Progenitor cell of endocrine pancreas (in vitro differentiated cells): ENCODE measurements at regions not wholly inside any gene's neighbourhood (a gene's known extent, or its start where the extent isn't known, plus 50 kb on each side); places are given as distances from the start of the nearest gene placed in this dataset.

Experiments used
- DNase-seq: peaks from one replicate; pipeline ENCODE4 v3.0.0; 2021; ENCODE audit warnings: low spot score; ENCODE audit not compliant: unreplicated experiment
- H3K27ac Mint-ChIP-seq: 2 replicates; pipeline ENCODE4 v1.8.0; 2021; ENCODE audit warnings: mild to moderate bottlenecking, moderate library complexity, mixed read lengths
- H3K27me3 Mint-ChIP-seq: 2 replicates; pipeline ENCODE4 v1.8.0; 2021; ENCODE audit warnings: mixed read lengths
- H3K36me3 Mint-ChIP-seq: 2 replicates; pipeline ENCODE4 v1.8.0; 2022; ENCODE audit warnings: mixed read lengths; ENCODE audit not compliant: insufficient read depth
- H3K4me1 Mint-ChIP-seq: 2 replicates; pipeline ENCODE4 v1.8.0; 2021; ENCODE audit warnings: low read depth, mixed read lengths
- H3K4me3 Mint-ChIP-seq: 2 replicates; pipeline ENCODE4 v1.8.0; 2021; ENCODE audit warnings: low read depth, mild to moderate bottlenecking, moderate library complexity, mixed read lengths
- H3K9me3 Mint-ChIP-seq: 2 replicates; pipeline ENCODE4 v1.8.0; 2021; ENCODE audit warnings: low read depth, mixed read lengths
- CTCF ChIP-seq: fragments of 200-600 bp; sonication (generic); IDR thresholded peaks from one replicate; pipeline ENCODE4 v1.5.0; 2021; ENCODE audit warnings: antibody characterized with exemption, mild to moderate bottlenecking; ENCODE audit not compliant: unreplicated experiment

GRCh38 chr10:33681595-33681994 is 347.1 kb upstream of the NRP1 start:
- H3K4me1 Mint-ChIP-seq, result peaks cover 5% of the 10 kb centered on the region
- no peak overlapping the region for H3K4me3 Mint-ChIP-seq
- DNase-seq, result no peak
- H3K36me3 Mint-ChIP-seq, result no peaks in the 10 kb centered on the region
- no peaks in the 10 kb centered on the region for H3K27me3 Mint-ChIP-seq
- H3K9me3 Mint-ChIP-seq, result peaks cover 10% of the 10 kb centered on the region
- no peak overlapping the region for H3K27ac Mint-ChIP-seq
- TF ChIP-seq CTCF, result no peak

DNA sequence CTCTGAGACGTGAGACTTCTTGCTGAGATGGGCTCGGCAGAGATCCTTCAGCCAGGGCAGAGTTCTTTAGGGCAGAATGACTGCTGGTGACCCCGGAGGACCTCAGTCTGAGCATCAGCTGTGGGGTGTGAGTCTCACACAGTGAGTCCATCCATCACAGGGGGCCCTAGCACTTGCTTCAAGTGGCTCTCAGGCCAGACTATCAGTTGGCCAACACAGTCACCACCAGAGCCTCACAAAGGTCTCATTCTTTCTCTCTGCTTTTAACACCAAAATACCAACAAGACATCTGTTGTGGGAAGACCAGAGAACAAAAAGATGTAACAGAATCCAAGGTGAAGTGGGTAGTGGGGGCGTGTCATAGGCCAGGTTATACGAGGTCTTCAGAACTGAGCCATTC is 345.6 kb upstream of the NRP1 start:
- H3K4me3 Mint-ChIP-seq, result no peak overlapping the region
- TF ChIP-seq CTCF, result no peak
- H3K9me3 Mint-ChIP-seq, result peaks cover 17% of the 10 kb centered on the region
- H3K36me3 Mint-ChIP-seq, result no peaks in the 10 kb centered on the region
- DNase-seq, result no peak
- H3K27ac Mint-ChIP-seq, result no peak overlapping the region
- H3K4me1 Mint-ChIP-seq, result peaks cover 5% of the 10 kb centered on the region
- no peaks in the 10 kb centered on the region for H3K27me3 Mint-ChIP-seq

DNA sequence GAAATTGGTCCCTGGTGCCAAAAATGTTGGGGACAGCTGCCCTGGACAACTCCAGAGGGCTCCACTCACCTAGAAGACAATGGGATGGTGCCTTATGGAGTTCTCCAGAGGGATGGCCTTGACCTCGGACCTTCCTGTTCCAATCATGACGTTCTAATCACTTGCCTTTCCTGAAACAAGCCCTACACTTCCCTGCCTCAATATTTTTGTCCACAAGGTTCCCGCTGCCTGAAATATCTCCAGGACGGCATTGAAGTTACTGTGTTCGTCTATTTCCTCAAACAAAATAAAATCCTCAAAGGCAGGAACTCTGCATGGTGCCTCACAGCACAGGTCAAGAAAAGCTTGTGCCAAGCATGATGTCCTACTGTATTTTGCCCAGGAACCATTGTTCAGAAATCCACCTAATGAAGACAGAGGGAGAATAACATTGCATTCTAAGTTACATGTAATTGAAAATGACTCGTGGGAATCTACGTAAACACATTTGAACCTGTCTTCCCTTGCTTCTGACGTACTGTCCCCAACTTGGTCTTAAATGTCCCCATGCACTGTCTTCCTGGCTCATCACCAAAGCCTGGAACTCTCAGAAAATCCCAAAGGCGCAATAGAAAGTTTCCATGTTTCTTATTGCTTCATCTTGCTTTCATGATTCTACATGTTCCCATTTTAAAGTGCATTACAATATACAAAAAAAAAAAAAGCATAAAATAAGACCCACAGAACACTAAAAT is 342.3 kb upstream of the NRP1 start:
- Mint-ChIP-seq H3K4me1 (peaks cover 5% of the 10 kb centered on the region), H3K36me3 (no peaks in the 10 kb centered on the region), H3K27me3 (no peaks in the 10 kb centered on the region), H3K4me3 (no peak overlapping the region), H3K9me3 (peaks cover 17% of the 10 kb centered on the region), H3K27ac (no peak overlapping the region)
- no peak for TF ChIP-seq CTCF
- DNase-seq, result no peak

GRCh38 chr10:33674986-33675599 is 340.6 kb upstream of the NRP1 start:
- H3K36me3 Mint-ChIP-seq, result no peaks in the 10 kb centered on the region
- DNase-seq, result no peak
- peaks cover 17% of the 10 kb centered on the region for H3K9me3 Mint-ChIP-seq
- no peak for TF ChIP-seq CTCF
- no peaks in the 10 kb centered on the region for H3K27me3 Mint-ChIP-seq
- no peak overlapping the region for H3K27ac Mint-ChIP-seq
- no peak overlapping the region for H3K4me3 Mint-ChIP-seq
- no peaks in the 10 kb centered on the region for H3K4me1 Mint-ChIP-seq

DNA sequence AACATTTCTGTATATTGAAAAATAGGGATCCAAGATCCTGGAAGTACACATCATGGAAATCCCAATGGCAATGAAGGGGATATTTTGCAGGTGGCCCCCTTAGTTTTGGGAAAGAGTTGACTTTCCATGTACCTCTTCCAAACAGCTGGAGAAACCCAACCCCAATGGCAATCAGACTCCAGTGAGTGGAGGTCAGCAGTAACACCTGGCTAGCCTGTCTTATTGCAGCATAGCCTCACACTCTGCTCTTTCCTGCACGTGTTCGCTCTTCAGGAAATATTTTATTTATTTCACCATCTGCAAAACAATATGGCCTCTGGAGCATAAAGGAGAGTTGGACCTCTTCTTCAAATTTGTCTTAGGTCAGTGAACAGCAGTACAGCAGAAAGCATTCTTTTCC is 340.0 kb upstream of the NRP1 start:
- H3K9me3 Mint-ChIP-seq, result peaks cover 17% of the 10 kb centered on the region
- H3K4me1 Mint-ChIP-seq, result no peaks in the 10 kb centered on the region
- no peak overlapping the region for H3K27ac Mint-ChIP-seq
- DNase-seq, result no peak
- H3K4me3 Mint-ChIP-seq, result no peak overlapping the region
- no peaks in the 10 kb centered on the region for H3K36me3 Mint-ChIP-seq
- no peak for TF ChIP-seq CTCF
- no peaks in the 10 kb centered on the region for H3K27me3 Mint-ChIP-seq
